HG02938 (cell line): ENCODE measurements at regions not wholly inside any gene's neighbourhood (a gene's known extent, or its start where the extent isn't known, plus 50 kb on each side); places are given as distances from the start of the nearest gene placed in this dataset.

Source experiments
- ATAC-seq: cut with Tn5 transposase; IDR thresholded peaks from one replicate; pipeline ENCODE4 v1.9.1; 2021; ENCODE audit warnings: mild to moderate bottlenecking, moderate library complexity; ENCODE audit not compliant: unreplicated experiment

- ATAC-seq = no peak
Measured at GRCh38 chr1:34405266-34405959, 228.7 kb downstream of the C1orf94 start.

GRCh38 chr1:34406377-34406776 is 229.7 kb downstream of the C1orf94 start:
- no peak for ATAC-seq

GRCh38 chr1:34406833-34407539 is 230.3 kb downstream of the C1orf94 start:
- ATAC-seq = no peak

- no peak for ATAC-seq
Measured at GRCh38 chr1:34408011-34408410, 231.3 kb downstream of the C1orf94 start.

GRCh38 chr1:34409689-34410229 is 233.1 kb downstream of the C1orf94 start:
- no peak for ATAC-seq

GRCh38 chr1:34412598-34413370 is 236.1 kb downstream of the C1orf94 start:
- no peak for ATAC-seq

- ATAC-seq = no peak
Measured at GRCh38 chr1:34415140-34415539, 238.4 kb downstream of the C1orf94 start.

GRCh38 chr1:34418166-34418565 is 241.5 kb downstream of the C1orf94 start:
- no peak for ATAC-seq

GRCh38 chr1:34419663-34420136 is 243.0 kb downstream of the C1orf94 start:
- ATAC-seq = no peak

GRCh38 chr1:34425046-34425445 is 248.3 kb downstream of the C1orf94 start:
- ATAC-seq = no peak

- no peak for ATAC-seq
Measured at GRCh38 chr1:34425785-34426184, 249.1 kb downstream of the C1orf94 start.

GRCh38 chr1:34426325-34426896 is 249.7 kb downstream of the C1orf94 start:
- ATAC-seq = no peak

- ATAC-seq = no peak
Measured at GRCh38 chr1:34427170-34427569, 250.5 kb downstream of the C1orf94 start.

- no peak for ATAC-seq
Measured at GRCh38 chr1:34433099-34433498, 256.4 kb downstream of the C1orf94 start.

- no peak for ATAC-seq
Measured at GRCh38 chr1:34436836-34437235, 260.1 kb downstream of the C1orf94 start.

GRCh38 chr1:34441259-34442069 is 264.8 kb downstream of the C1orf94 start:
- ATAC-seq = no peak

- no peak for ATAC-seq
Measured at GRCh38 chr1:34444516-34444915, 267.8 kb downstream of the C1orf94 start.

- no peak for ATAC-seq
Measured at GRCh38 chr1:34450325-34450724, 273.6 kb downstream of the C1orf94 start.

- ATAC-seq = no peak
Measured at GRCh38 chr1:34452451-34452850, 275.7 kb downstream of the C1orf94 start.

- ATAC-seq = no peak
Measured at GRCh38 chr1:34455121-34455520, 278.4 kb downstream of the C1orf94 start.
